Anterior cingulate cortex (tissue), 58 donors: ENCODE measurements at regions not wholly inside any gene's neighbourhood (a gene's known extent, or its start where the extent isn't known, plus 50 kb on each side); places are given as distances from the start of the nearest gene placed in this dataset.

Experiments used
- DNase-seq, 58 donors: peaks; one replicate each; lab custom pipeline; 2025; lab: John Stamatoyannopoulos, UW

GRCh38 chr5:63570752-63571151, 391.5 kb downstream of the HTR1A start:
- DNase-seq = no peak

- DNase-seq = no peak
These were observed 397.5 kb downstream of the HTR1A start for GRCh38 chr5:63564789-63565188.

GRCh38 chr5:63563008-63563917, 399.0 kb downstream of the HTR1A start:
- no peak for DNase-seq

- DNase-seq = no peak
These were observed 406.4 kb downstream of the HTR1A start for GRCh38 chr5:63555874-63556273.

- DNase-seq = no peak
These were observed 408.1 kb downstream of the HTR1A start for GRCh38 chr5:63554191-63554590.

GRCh38 chr5:63553073-63553472, 409.2 kb downstream of the HTR1A start:
- DNase-seq = no peak

- no peak for DNase-seq
These were observed 426.2 kb downstream of the HTR1A start for GRCh38 chr5:63535840-63536602.

- DNase-seq = no peak
These were observed 438.0 kb downstream of the HTR1A start for GRCh38 chr5:63524281-63524680.

GRCh38 chr5:63516006-63516405, 446.2 kb downstream of the HTR1A start:
- no peak for DNase-seq

GRCh38 chr5:63500242-63500641, 462.0 kb downstream of the HTR1A start:
- DNase-seq = no peak

- no peak for DNase-seq
These were observed 467.0 kb downstream of the HTR1A start for GRCh38 chr5:63495225-63495624.

GRCh38 chr5:63483338-63483737, 478.9 kb downstream of the HTR1A start:
- no peak for DNase-seq

- DNase-seq = no peak
These were observed 488.8 kb downstream of the HTR1A start for GRCh38 chr5:63473335-63473967.

GRCh38 chr5:63456279-63456678, 506.0 kb downstream of the HTR1A start:
- DNase-seq = no peak

GRCh38 chr5:63451188-63451587, 511.1 kb downstream of the HTR1A start:
- DNase-seq = no peak

GRCh38 chr5:63439537-63439936, 522.7 kb downstream of the HTR1A start:
- no peak for DNase-seq

- no peak for DNase-seq
These were observed 552.5 kb downstream of the HTR1A start for GRCh38 chr5:63409737-63410136.

- no peak for DNase-seq
These were observed 553.3 kb downstream of the HTR1A start for GRCh38 chr5:63408984-63409383.

GRCh38 chr5:63401436-63402046, 560.7 kb downstream of the HTR1A start:
- DNase-seq = peak in 52 of 58 donors; percentile 0 to 77 (median 19)

GRCh38 chr5:63400079-63400478, 562.2 kb downstream of the HTR1A start:
- DNase-seq = no peak

- no peak for DNase-seq
These were observed 563.9 kb downstream of the HTR1A start for GRCh38 chr5:63398346-63398745.
